ENCODE measurements at regions not wholly inside any gene's neighbourhood (a gene's known extent, or its start where the extent isn't known, plus 50 kb on each side); places are given as distances from the start of the nearest gene placed in this dataset.

- no peak for DNase-seq
- Histone ChIP-seq H3K27me3 (no peaks in the 10 kb centered on the region), H3K4me1 (peaks cover 0 to 19% (median 0%) of the 10 kb centered on the region in 3 donors), H3K27ac (no peak overlapping the region), H3K4me3 (no peak overlapping the region), H3K36me3 (no peaks in the 10 kb centered on the region), H3K9me3 (no peaks in the 10 kb centered on the region)
- intact Hi-C loops (cut with DNase I): no loop called here
- TF ChIP-seq POLR2A (IDR thresholded peaks at IDR 0.05) (no peak), CTCF (IDR thresholded peaks at IDR 0.05) (no peak)
Observed at GRCh38 chr3:137163958-137164357, 206.2 kb downstream of the IL20RB start.

- intact Hi-C loops (cut with DNase I): no loop called here
- Histone ChIP-seq H3K4me3 (no peak overlapping the region), H3K27me3 (no peaks in the 10 kb centered on the region), H3K27ac (no peak overlapping the region), H3K4me1 (peaks cover 0 to 11% (median 0%) of the 10 kb centered on the region in 3 donors), H3K36me3 (no peaks in the 10 kb centered on the region), H3K9me3 (no peaks in the 10 kb centered on the region)
- TF ChIP-seq CTCF (IDR thresholded peaks at IDR 0.05) (no peak), POLR2A (IDR thresholded peaks at IDR 0.05) (no peak)
- WGBS, 2 donors: 77 to 84% methylated on average over 6 to 7 of the region's 7 CpGs
- no peak for DNase-seq
Observed at GRCh38 chr3:137165117-137165806, 207.5 kb downstream of the IL20RB start.

GRCh38 chr3:137171834-137172603 is 214.2 kb downstream of the IL20RB start:
- Histone ChIP-seq H3K27me3 (no peaks in the 10 kb centered on the region), H3K4me1 (no peaks in the 10 kb centered on the region), H3K9me3 (no peaks in the 10 kb centered on the region), H3K36me3 (no peaks in the 10 kb centered on the region), H3K4me3 (no peak overlapping the region), H3K27ac (no peak overlapping the region)
- TF ChIP-seq POLR2A (IDR thresholded peaks at IDR 0.05) (no peak), CTCF (IDR thresholded peaks at IDR 0.05) (no peak)
- intact Hi-C loops (cut with DNase I): no loop called here
- DNase-seq: no peak
- 64 to 65% methylated on average over 5 of the region's 5 CpGs for WGBS, 2 donors

- intact Hi-C loops (cut with DNase I): no loop called here
- DNase-seq: no peak
- Histone ChIP-seq H3K4me1 (no peaks in the 10 kb centered on the region), H3K4me3 (no peak overlapping the region), H3K27me3 (no peaks in the 10 kb centered on the region), H3K27ac (no peak overlapping the region), H3K9me3 (no peaks in the 10 kb centered on the region), H3K36me3 (no peaks in the 10 kb centered on the region)
- 61 to 81% methylated on average over 1 of the region's 1 CpG for WGBS, 2 donors
- TF ChIP-seq CTCF (IDR thresholded peaks at IDR 0.05) (no peak), POLR2A (IDR thresholded peaks at IDR 0.05) (no peak)
Observed at GRCh38 chr3:137172728-137173127, 214.9 kb downstream of the IL20RB start.

- intact Hi-C loops (cut with DNase I): no loop called here
- H3K36me3 ChIP-seq: no peaks in the 10 kb centered on the region
- no peak overlapping the region for H3K27ac ChIP-seq
- 50 to 83% methylated on average over 2 of the region's 2 CpGs for WGBS, 2 donors
- no peak for DNase-seq
- TF ChIP-seq CTCF (IDR thresholded peaks at IDR 0.05) (no peak), POLR2A (IDR thresholded peaks at IDR 0.05) (no peak)
- H3K4me1 ChIP-seq: no peaks in the 10 kb centered on the region
- no peaks in the 10 kb centered on the region for H3K9me3 ChIP-seq
- no peaks in the 10 kb centered on the region for H3K27me3 ChIP-seq
- H3K4me3 ChIP-seq: no peak overlapping the region
Observed at GRCh38 chr3:137174514-137174913, 216.7 kb downstream of the IL20RB start.

All from esophagus squamous epithelium (tissue), 5 donors.